Astrocyte of the cerebellum (primary cell): ENCODE measurements at regions not wholly inside any gene's neighbourhood (a gene's known extent, or its start where the extent isn't known, plus 50 kb on each side); places are given as distances from the start of the nearest gene placed in this dataset.

Source experiments
- DNase-seq: peaks from one replicate; pipeline ENCODE4 v3.0.0-alpha.2; 2011; ENCODE audit warnings: low read depth
- H3K4me3 ChIP-seq: 2 replicates; pipeline ENCODE4 v1.5.1; 2011; ENCODE audit warnings: mild to moderate bottlenecking, low read depth, low read length, moderate library complexity
- in situ Hi-C: cut with HindIII; loops from 2 replicates; pipeline ENCODE4 v1.10.0; 2017; ENCODE audit warnings: low sequenced_read_pairs
- TF ChIP-seq, protein P1 (sequence below): IDR thresholded peaks from 2 replicates; pipeline ENCODE4 v1.5.1; 2012; ENCODE audit warnings: low read length, low read depth, moderate library complexity, mild to moderate bottlenecking; ENCODE audit errors: missing control alignments

DNA sequence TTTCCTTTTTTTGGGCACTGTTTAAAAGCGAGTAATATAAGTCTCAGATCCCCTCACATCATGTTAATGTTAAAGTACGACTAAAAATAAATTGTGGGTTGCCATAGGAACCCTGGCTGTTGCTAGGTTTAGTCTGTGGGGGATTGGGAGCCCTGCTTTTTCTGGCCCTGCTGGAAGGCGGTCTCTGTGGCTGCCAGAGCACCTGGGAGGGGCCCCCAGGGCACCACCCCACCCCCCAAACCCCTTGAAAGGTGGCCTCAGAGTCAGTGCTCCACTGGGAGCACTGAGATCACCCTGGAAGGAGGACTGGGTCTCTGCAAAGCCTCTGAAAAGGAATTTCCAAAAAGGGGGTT, 66.2 kb upstream of the NEURL1B start:
- TF ChIP-seq, protein P1, sequence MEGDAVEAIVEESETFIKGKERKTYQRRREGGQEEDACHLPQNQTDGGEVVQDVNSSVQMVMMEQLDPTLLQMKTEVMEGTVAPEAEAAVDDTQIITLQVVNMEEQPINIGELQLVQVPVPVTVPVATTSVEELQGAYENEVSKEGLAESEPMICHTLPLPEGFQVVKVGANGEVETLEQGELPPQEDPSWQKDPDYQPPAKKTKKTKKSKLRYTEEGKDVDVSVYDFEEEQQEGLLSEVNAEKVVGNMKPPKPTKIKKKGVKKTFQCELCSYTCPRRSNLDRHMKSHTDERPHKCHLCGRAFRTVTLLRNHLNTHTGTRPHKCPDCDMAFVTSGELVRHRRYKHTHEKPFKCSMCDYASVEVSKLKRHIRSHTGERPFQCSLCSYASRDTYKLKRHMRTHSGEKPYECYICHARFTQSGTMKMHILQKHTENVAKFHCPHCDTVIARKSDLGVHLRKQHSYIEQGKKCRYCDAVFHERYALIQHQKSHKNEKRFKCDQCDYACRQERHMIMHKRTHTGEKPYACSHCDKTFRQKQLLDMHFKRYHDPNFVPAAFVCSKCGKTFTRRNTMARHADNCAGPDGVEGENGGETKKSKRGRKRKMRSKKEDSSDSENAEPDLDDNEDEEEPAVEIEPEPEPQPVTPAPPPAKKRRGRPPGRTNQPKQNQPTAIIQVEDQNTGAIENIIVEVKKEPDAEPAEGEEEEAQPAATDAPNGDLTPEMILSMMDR = no peak
- DNase-seq = no peak
- in situ Hi-C loops = loop anchor here (5.0 kb wide), 1 partner anchor 37 kb away; no protein-coding TSS in a partner anchor
- no peak overlapping the region for H3K4me3 ChIP-seq

DNA sequence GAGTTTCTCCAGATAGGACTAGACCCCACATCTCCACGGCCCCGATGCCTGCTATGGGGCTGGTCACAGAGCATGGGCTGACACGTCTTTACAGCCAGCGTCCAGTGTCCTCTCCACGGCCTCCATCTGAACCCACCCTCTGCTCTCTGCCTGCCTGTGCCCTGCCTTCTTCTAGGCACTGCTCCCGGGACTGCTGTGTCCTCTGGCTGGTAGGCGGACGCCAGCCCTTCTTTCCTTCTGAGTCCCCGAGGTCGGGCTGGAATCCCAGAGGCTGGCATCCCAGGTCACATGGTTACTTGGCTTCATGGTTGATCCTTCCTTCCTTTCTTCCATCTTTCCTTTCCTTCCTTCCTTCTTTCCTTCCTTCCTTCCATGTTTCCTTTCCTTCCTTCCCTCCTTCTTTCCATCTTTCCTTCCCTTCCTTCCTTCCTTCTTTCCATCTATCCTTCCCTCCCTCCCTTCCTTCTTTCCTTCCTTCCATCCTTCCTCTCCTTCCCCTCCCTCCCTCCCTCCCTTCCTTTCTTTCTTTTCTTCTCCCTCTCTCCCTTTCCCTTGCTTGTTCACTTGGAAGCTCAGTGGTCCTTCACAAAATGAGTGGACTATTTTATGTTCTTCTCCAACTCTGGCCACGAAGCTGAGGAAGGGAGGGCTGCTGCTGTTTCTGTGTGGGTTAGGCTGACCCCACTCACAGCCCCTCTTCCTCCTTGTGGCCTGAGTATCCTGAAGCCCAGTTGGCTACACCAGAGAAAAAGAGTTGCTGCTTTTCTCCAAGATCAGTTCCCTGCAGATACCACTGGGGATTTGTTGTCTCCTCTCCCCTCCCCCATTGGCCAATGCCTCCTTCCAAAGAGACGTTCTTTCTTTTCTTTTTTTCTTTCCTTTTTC, 66.8 kb upstream of the NEURL1B start:
- no peak overlapping the region for H3K4me3 ChIP-seq
- no peak for DNase-seq
- in situ Hi-C loops = no loop called here
- TF ChIP-seq, protein P1 = no peak

DNA sequence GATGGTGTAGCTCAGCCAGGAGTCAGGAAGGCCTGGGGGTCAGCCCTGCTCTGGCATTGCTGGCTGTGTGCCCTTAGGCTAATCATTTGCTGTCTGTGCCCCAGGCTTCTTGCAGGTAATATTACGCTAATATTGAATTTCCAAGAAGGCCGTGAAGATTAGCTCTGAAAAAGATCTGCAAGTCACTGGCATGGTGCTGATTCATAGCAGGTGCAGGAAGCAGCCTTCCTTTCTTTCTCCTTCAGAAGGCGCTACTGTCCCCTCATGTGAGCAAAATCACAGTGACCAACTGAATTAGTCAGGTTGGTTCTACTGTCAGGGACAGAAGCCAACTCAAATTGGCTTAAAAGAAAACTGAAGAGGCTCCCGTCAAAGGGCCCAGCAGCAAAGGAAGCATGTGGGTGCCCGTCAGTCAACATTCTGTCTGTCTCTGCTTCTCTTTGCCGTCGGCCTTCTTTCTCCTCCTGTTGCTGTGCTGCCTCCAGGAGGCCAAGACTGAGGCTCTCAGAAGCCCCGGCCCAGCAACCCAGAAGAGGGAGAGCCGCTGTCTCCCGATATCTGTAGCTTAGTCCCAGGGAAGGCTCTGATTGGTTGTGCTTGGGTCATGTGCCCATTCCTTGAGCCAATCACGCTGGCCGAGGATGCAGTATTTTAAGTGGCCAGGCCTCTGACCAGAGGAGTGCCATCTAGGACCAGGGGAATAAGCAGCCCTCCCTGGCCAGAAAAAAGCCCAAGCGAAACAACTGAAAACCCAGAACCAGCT, 67.8 kb upstream of the NEURL1B start:
- DNase-seq = no peak
- TF ChIP-seq, protein P1 = no peak
- in situ Hi-C loops = no loop called here
- H3K4me3 ChIP-seq = no peak overlapping the region

DNA sequence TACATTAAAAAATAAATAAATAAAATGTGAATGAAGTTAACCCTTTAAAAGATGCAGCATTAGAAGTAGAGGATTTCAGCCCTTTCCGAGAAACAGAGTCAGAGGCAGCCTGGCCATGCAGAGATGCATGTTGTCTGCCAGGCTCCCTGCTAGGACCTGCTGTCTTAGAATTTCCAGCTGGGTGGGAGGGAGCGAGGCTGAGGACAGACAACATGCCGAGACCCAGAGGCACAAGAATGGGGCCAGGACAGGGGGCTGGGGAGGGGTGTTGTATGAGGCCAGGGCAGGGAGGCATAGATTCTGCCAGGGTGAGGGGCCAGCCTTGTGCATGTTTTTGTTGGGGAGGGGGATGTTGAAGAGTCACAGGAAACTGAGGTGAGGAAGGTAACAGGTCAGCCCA, 68.6 kb upstream of the NEURL1B start:
- in situ Hi-C loops = no loop called here
- TF ChIP-seq, protein P1 = no peak
- no peak overlapping the region for H3K4me3 ChIP-seq
- DNase-seq = no peak

DNA sequence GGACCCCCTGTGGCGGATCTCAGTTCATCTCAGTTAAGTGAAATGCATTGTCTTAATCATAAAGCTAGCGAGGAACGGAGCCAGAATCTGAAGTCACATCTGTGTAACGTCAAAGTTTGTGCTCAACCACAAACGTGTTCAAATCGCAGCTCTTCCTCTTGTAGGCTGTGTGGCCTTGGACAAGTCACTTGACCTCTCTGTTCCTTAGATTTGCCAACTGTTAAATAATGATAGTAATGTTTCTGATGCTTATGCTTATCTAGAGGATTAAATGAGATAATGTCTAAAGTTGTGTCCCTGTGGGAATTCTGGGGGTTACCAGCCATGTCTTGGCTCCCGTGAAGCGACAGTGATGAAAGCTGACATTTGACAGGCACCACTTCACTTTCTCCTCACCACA, 69.2 kb upstream of the NEURL1B start:
- no peak overlapping the region for H3K4me3 ChIP-seq
- TF ChIP-seq, protein P1 = no peak
- in situ Hi-C loops = no loop called here
- no peak for DNase-seq

DNA sequence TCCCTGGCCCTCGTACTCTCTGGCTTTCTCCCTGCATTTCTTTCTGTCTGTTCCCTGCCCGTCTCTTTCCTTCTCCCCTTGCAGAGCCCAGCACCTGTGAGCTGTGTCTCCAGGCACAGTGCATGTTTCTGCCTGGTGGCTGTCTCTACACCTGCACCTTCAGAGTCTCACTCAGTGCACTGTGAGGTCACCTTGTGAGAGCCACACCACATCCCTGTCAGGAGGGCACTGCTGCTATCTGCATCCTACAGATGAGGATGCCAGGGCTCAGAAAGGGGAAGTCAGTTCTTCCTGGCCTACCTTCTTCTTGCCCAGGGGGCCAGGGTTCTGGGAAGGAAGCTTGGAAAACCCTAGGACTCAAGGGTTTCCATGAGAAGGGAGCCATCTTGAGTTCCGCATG, 69.7 kb upstream of the NEURL1B start:
- DNase-seq = no peak
- in situ Hi-C loops = no loop called here
- no peak overlapping the region for H3K4me3 ChIP-seq
- TF ChIP-seq, protein P1 = no peak
